ENCODE measurements at regions not wholly inside any gene's neighbourhood (a gene's known extent, or its start where the extent isn't known, plus 50 kb on each side); places are given as distances from the start of the nearest gene placed in this dataset.

DNA sequence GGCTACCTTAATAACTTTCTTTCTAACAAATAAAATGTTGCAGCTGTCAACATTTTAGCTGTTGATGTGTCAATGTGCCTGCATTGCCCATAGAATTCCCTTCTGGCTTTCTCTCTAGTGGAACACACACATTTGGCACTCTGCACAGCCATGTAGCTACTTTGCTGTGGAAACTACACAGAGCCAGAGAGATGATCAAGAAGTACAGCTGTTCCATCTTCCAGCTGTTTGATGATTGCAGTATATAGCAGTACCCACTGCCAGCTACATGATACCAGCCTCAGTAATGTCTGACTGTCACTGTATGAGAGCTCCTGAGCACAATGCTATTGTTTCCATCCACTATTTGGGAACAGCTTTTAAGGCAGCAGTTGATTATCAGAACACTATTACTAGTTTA, 843.0 kb downstream of the PCDH17 start:
- Mint-ChIP-seq H3K27ac (no peak overlapping the region), H3K36me3 (ENCODE audit: insufficient read depth in 1 of 3, low read depth in 3 of 3) (no peaks in the 10 kb centered on the region), H3K9me3 (no peaks in the 10 kb centered on the region; a peak in 1 of 5 replicates), H3K4me1 (peaks cover 7 to 8% of the 10 kb centered on the region in 2 experiments), H3K27me3 (ENCODE audit: low read depth) (no peaks in the 10 kb centered on the region), H3K4me3 (no peak overlapping the region)
- no peaks in the 10 kb centered on the region for H3K79me1 ChIP-seq (ENCODE audit: insufficient read depth, low read depth, low read length, poor library complexity, severe bottlenecking)
- H2BK120ac ChIP-seq (ENCODE audit: low read depth, low read length, poor library complexity, severe bottlenecking) = no peak overlapping the region
- H3K56ac ChIP-seq (ENCODE audit: insufficient read length, low read depth, low read length) = no peak overlapping the region
- H3K27ac ChIP-seq (ENCODE audit: insufficient read length, low read depth, low read length) = no peak overlapping the region
- H3K27me3 ChIP-seq (ENCODE audit: insufficient read depth, low read length) = no peaks in the 10 kb centered on the region
- no peak overlapping the region for H2BK20ac ChIP-seq (ENCODE audit: low read depth, low read length, poor library complexity, severe bottlenecking)
- H3K14ac ChIP-seq (ENCODE audit: insufficient read depth, low read length) = no peak overlapping the region
- 0 out of 2 replicates have a peak, but pooled peaks cover 3% of the 10 kb centered on the region for H3K4me1 ChIP-seq (ENCODE audit: insufficient read depth, low read length)
- no peak overlapping the region for H3K23ac ChIP-seq (ENCODE audit: insufficient read length, low read depth, low read length)
- H2BK5ac ChIP-seq (ENCODE audit: insufficient read length, low read length) = no peak overlapping the region
- no peak overlapping the region for H3K4ac ChIP-seq (ENCODE audit: low read depth, low read length)
- H3T11ph ChIP-seq (ENCODE audit: low read length) = no peak overlapping the region
- H3K18ac ChIP-seq (ENCODE audit: insufficient read length, low read depth, low read length) = no peak overlapping the region
- no peak overlapping the region for H4K8ac ChIP-seq (replicated peaks; ENCODE audit: insufficient read length, low read depth, low read length)
- H2AK5ac ChIP-seq (ENCODE audit: insufficient read length, low read length) = no peak overlapping the region
- H3K9me3 ChIP-seq (ENCODE audit: control insufficient read depth, low read depth, low read length) = no peaks in the 10 kb centered on the region
- H3K4me2 ChIP-seq (ENCODE audit: insufficient read depth, insufficient read length, low read length) = no peak overlapping the region
- no peak overlapping the region for H4K91ac ChIP-seq (ENCODE audit: insufficient read length, low read depth, low read length)
- DNase-seq = no peak
- TF ChIP-seq, protein P1, sequence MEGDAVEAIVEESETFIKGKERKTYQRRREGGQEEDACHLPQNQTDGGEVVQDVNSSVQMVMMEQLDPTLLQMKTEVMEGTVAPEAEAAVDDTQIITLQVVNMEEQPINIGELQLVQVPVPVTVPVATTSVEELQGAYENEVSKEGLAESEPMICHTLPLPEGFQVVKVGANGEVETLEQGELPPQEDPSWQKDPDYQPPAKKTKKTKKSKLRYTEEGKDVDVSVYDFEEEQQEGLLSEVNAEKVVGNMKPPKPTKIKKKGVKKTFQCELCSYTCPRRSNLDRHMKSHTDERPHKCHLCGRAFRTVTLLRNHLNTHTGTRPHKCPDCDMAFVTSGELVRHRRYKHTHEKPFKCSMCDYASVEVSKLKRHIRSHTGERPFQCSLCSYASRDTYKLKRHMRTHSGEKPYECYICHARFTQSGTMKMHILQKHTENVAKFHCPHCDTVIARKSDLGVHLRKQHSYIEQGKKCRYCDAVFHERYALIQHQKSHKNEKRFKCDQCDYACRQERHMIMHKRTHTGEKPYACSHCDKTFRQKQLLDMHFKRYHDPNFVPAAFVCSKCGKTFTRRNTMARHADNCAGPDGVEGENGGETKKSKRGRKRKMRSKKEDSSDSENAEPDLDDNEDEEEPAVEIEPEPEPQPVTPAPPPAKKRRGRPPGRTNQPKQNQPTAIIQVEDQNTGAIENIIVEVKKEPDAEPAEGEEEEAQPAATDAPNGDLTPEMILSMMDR (conservative IDR thresholded peaks at IDR 0.05) = no peak
- H3K23me2 ChIP-seq (ENCODE audit: insufficient read length, low read depth, low read length, poor library complexity, severe bottlenecking) = no peaks in the 10 kb centered on the region
- H3K79me2 ChIP-seq (ENCODE audit: insufficient read depth, low read length) = no peaks in the 10 kb centered on the region
- no peak overlapping the region for H3K9ac ChIP-seq (ENCODE audit: extremely low read depth, insufficient read length, low read length)
- no peak overlapping the region for H2BK12ac ChIP-seq (ENCODE audit: insufficient read length, low read depth, low read length)
- H4K20me1 ChIP-seq (ENCODE audit: control insufficient read depth, insufficient read depth, insufficient read length) = no peaks in the 10 kb centered on the region
- H2AFZ ChIP-seq (ENCODE audit: low read length) = no peak overlapping the region
- no peak overlapping the region for H2BK15ac ChIP-seq (ENCODE audit: low read depth, low read length)
- H4K5ac ChIP-seq (ENCODE audit: insufficient read length, low read depth, low read length) = no peak overlapping the region
